VCaP (cell line): ENCODE measurements at regions not wholly inside any gene's neighbourhood (a gene's known extent, or its start where the extent isn't known, plus 50 kb on each side); places are given as distances from the start of the nearest gene placed in this dataset.

Experiments
- H3K27ac ChIP-seq: fragments of 450-650 bp; 2 replicates; pipeline ENCODE4 v1.5.1; 2017
- CTCF ChIP-seq: fragments of 450-650 bp; conservative IDR thresholded peaks from 2 replicates; pipeline ENCODE4 v1.5.1; 2017; ENCODE audit warnings: mild to moderate bottlenecking, moderate library complexity

GRCh38 chr4:28435314-28435713, 1574.7 kb downstream of the STIM2 start:
- TF ChIP-seq CTCF: no peak
- no peak overlapping the region for H3K27ac ChIP-seq

GRCh38 chr4:28436191-28437080, 1575.8 kb downstream of the STIM2 start:
- TF ChIP-seq CTCF: no peak
- H3K27ac ChIP-seq: no peak overlapping the region

- H3K27ac ChIP-seq: 0 out of 2 replicates have a peak overlapping the region, but pooled peaks have one; percentile 30
- TF ChIP-seq CTCF: no peak
These were observed 1582.7 kb downstream of the STIM2 start for GRCh38 chr4:28443371-28443770.

- peak overlapping the region; percentile 30; the same call in 1 of the 2 replicates for H3K27ac ChIP-seq
- no peak for TF ChIP-seq CTCF
These were observed 1583.3 kb downstream of the STIM2 start for GRCh38 chr4:28443801-28444412.

- peak overlapping the region; percentile 30 for H3K27ac ChIP-seq
- no peak for TF ChIP-seq CTCF
These were observed 1584.3 kb downstream of the STIM2 start for GRCh38 chr4:28444886-28445496.

GRCh38 chr4:28449085-28449484, 1588.4 kb downstream of the STIM2 start:
- no peak overlapping the region for H3K27ac ChIP-seq
- no peak for TF ChIP-seq CTCF

- no peak overlapping the region for H3K27ac ChIP-seq
- no peak for TF ChIP-seq CTCF
These were observed 1590.7 kb downstream of the STIM2 start for GRCh38 chr4:28451346-28451745.
